Endothelial cell of hepatic sinusoid (primary cell): ENCODE measurements at regions not wholly inside any gene's neighbourhood (a gene's known extent, or its start where the extent isn't known, plus 50 kb on each side); places are given as distances from the start of the nearest gene placed in this dataset.
"Not testable (repeated sequence)": the region's sequence is repeated elsewhere in the genome, so short reads cannot be mapped to it uniquely, and the experiment has no call there.

Experiments used
- in situ Hi-C: cut with HindIII; loops from 2 replicates; pipeline ENCODE4 v1.10.0; 2017; ENCODE audit warnings: low sequenced_read_pairs

- in situ Hi-C loops: loop anchor here (5.0 kb wide), 1 partner anchor 35 kb away; no protein-coding TSS in a partner anchor
These were observed 291.8 kb downstream of the TSHZ3 start for GRCh38 chr19:31057476-31057875.

- in situ Hi-C loops: loop anchor here (5.0 kb wide), 1 partner anchor 37 kb away; no protein-coding TSS in a partner anchor
These were observed 293.8 kb downstream of the TSHZ3 start for GRCh38 chr19:31055454-31055853.

- in situ Hi-C loops: no loop called here
These were observed 294.8 kb downstream of the TSHZ3 start for GRCh38 chr19:31054430-31054829.

GRCh38 chr19:31049431-31049830 is 299.8 kb downstream of the TSHZ3 start:
- in situ Hi-C loops: no loop called here

- in situ Hi-C loops: no loop called here
These were observed 303.2 kb downstream of the TSHZ3 start for GRCh38 chr19:31046024-31046423.

- in situ Hi-C loops: no loop called here
These were observed 307.8 kb downstream of the TSHZ3 start for GRCh38 chr19:31041461-31041860.

- in situ Hi-C loops: no loop called here
These were observed 310.1 kb downstream of the TSHZ3 start for GRCh38 chr19:31039151-31039550.

- in situ Hi-C loops: no loop called here
These were observed 311.8 kb downstream of the TSHZ3 start for GRCh38 chr19:31037286-31037980.

GRCh38 chr19:31031455-31031854 is 317.8 kb downstream of the TSHZ3 start:
- in situ Hi-C loops: not testable (repeated sequence)

GRCh38 chr19:31023038-31023437 is 326.2 kb downstream of the TSHZ3 start:
- in situ Hi-C loops: no loop called here

GRCh38 chr19:31018936-31019335 is 330.3 kb downstream of the TSHZ3 start:
- in situ Hi-C loops: no loop called here

- in situ Hi-C loops: no loop called here
These were observed 333.5 kb downstream of the TSHZ3 start for GRCh38 chr19:31015778-31016177.

- in situ Hi-C loops: no loop called here
These were observed 334.6 kb downstream of the TSHZ3 start for GRCh38 chr19:31014668-31015067.

- in situ Hi-C loops: no loop called here
These were observed 335.7 kb downstream of the TSHZ3 start for GRCh38 chr19:31013384-31014020.

GRCh38 chr19:31002518-31003244 is 346.6 kb downstream of the TSHZ3 start:
- in situ Hi-C loops: no loop called here

- in situ Hi-C loops: no loop called here
These were observed 347.2 kb downstream of the TSHZ3 start for GRCh38 chr19:31001991-31002390.

GRCh38 chr19:31000913-31001312 is 348.3 kb downstream of the TSHZ3 start:
- in situ Hi-C loops: no loop called here

- in situ Hi-C loops: no loop called here
These were observed 349.5 kb downstream of the TSHZ3 start for GRCh38 chr19:30999726-31000125.

GRCh38 chr19:30997222-30997621 is 352.0 kb downstream of the TSHZ3 start:
- in situ Hi-C loops: no loop called here

- in situ Hi-C loops: no loop called here
These were observed 370.6 kb downstream of the TSHZ3 start for GRCh38 chr19:30978639-30979038.

- in situ Hi-C loops: no loop called here
These were observed 379.6 kb downstream of the TSHZ3 start for GRCh38 chr19:30969591-30969990.
